ENCODE measurements at regions not wholly inside any gene's neighbourhood (a gene's known extent, or its start where the extent isn't known, plus 50 kb on each side); places are given as distances from the start of the nearest gene placed in this dataset.

DNA sequence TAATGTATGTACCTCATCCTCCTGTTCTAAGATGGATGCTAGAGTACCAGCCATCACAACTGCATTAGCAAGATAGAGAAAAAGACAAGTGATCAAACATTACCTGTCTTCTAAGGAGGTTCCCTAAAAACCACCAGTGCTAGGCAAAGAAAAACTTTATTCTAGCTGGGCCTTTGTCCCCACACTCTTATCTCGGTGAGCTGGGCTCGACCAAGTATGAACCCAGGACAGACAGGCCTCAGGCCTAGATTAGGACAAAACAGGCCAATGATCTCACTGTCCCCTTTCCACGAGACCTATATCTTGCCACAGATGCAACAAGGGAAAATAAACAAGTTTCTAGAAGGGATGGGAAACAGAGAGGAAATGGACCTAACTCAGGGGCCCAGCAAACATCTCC is 127.6 kb upstream of the PKDCC start:
- Histone ChIP-seq H3K4me1 (ENCODE audit: insufficient read depth, low read length) (no peaks in the 10 kb centered on the region), H3K9me3 (ENCODE audit: control insufficient read depth in 1 of 2, low read length in 2 of 2) (no peaks in the 10 kb centered on the region), H3K4me3 (ENCODE audit: low read length in 2 of 2) (no peak overlapping the region), H3K27me3 (ENCODE audit: insufficient read depth, low read length) (no peaks in the 10 kb centered on the region), H3K36me3 (ENCODE audit: insufficient read depth, low read length) (no peaks in the 10 kb centered on the region), H3K27ac (ENCODE audit: low read depth, low read length) (no peak overlapping the region)
- Mint-ChIP-seq H3K4me1 (no peaks in the 10 kb centered on the region), H3K4me3 (no peak overlapping the region), H3K9me3 (peaks cover 0 to 2% (median 0%) of the 10 kb centered on the region in 8 donors), H3K36me3 (no peaks in the 10 kb centered on the region), H3K27me3 (peaks cover 0 to 4% of the 10 kb centered on the region in 2 donors), H3K27ac (no peak overlapping the region)
- DNase-seq, result no peak
- ChIA-PET POLR2A (ENCODE audit: partially characterized antibody) (no interaction called here), CTCF (ENCODE audit: partially characterized antibody) (interaction anchor here (0.8 kb wide), 1 partner anchor 65 kb away, joined by 4 read pairs; no protein-coding TSS in a partner anchor)
- intact Hi-C loops (cut with micrococcal nuclease), result no loop called here

DNA sequence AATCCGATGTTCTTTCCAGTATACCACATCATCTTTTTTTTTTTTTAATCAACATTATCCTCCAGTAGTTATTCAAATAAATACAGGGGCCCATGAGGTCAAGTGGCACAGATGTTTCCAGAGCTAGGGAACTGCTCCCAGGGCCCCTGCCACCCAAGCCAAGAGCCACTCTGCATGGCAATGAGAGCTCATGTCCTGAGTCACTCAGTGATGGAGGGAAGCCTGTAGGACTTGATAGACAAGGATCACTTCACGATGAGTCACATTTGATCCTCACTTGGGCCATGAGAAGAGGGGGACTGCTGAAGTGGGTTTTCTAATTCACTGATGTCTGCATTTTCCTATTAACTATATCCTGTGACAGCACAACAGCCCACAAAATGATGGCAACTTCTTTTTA is 127.0 kb upstream of the PKDCC start:
- no peaks in the 10 kb centered on the region for H3K4me1 Mint-ChIP-seq

GRCh38 chr2:41922177-41922576 is 125.6 kb upstream of the PKDCC start:
- no peak for DNase-seq

More for the DNA sequence above, 127.0 kb upstream of the PKDCC start:
- Histone ChIP-seq H3K36me3 (ENCODE audit: insufficient read depth, low read length) (no peaks in the 10 kb centered on the region), H3K4me3 (ENCODE audit: low read length in 2 of 2) (no peak overlapping the region), H3K4me1 (ENCODE audit: insufficient read depth, low read length) (no peaks in the 10 kb centered on the region), H3K27ac (ENCODE audit: low read depth, low read length) (no peak overlapping the region), H3K9me3 (ENCODE audit: control insufficient read depth in 1 of 2, low read length in 2 of 2) (no peaks in the 10 kb centered on the region), H3K27me3 (ENCODE audit: insufficient read depth, low read length) (no peaks in the 10 kb centered on the region)
- Mint-ChIP-seq H3K27me3 (peaks cover 0 to 4% of the 10 kb centered on the region in 2 donors), H3K4me3 (no peak overlapping the region), H3K27ac (no peak overlapping the region), H3K36me3 (no peaks in the 10 kb centered on the region), H3K9me3 (peaks cover 0 to 5% (median 0%) of the 10 kb centered on the region in 8 donors)
- no peak for DNase-seq
- ChIA-PET POLR2A (ENCODE audit: partially characterized antibody) (no interaction called here), CTCF (ENCODE audit: partially characterized antibody) (no interaction called here)
- intact Hi-C loops (cut with micrococcal nuclease), result no loop called here

DNA sequence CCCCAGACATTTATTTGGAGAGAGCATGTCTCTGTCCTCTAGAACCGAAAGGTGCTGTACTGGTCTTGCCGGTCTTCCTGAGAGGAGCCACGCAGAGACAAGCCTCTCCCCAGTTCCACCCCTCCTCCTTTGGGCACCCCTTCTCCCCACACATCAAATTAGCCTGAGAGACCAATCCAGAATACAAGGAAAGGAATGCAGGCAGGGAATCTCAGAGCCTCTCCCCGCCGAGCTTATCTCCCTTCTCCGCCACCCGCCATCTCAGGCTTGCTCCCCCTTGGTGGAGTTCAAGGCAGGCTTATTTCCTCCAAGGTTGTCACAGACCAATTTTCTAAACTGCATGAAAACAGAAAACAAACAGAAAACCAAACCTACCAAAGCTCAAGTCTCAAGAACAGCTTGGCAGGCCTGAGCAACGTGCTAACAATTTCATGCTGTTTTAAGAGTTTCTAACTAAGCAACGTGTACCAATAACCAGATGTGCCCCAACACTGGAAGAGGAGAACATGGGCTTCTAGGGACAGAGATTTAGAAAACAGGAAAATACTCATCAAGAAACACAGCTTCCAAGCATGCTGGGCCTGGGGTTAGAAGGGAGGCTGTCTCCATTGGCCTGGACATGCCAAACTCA is 124.5 kb upstream of the PKDCC start:
- H3K4me1 Mint-ChIP-seq, result no peaks in the 10 kb centered on the region
- H3K4me3 Mint-ChIP-seq, result no peak overlapping the region
- H3K9me3 ChIP-seq (ENCODE audit: control insufficient read depth in 1 of 2, low read length in 2 of 2), result no peaks in the 10 kb centered on the region
- ChIA-PET CTCF (ENCODE audit: partially characterized antibody) (no interaction called here), POLR2A (ENCODE audit: partially characterized antibody) (interaction anchor here (0.6 kb wide), 1 partner anchor 297 kb away, joined by 3 read pairs; no protein-coding TSS in a partner anchor)
- peaks cover 0 to 4% of the 10 kb centered on the region in 2 donors for H3K36me3 Mint-ChIP-seq
- H3K27me3 Mint-ChIP-seq, result peaks cover 0 to 1% of the 10 kb centered on the region in 2 donors
- no peaks in the 10 kb centered on the region for H3K36me3 ChIP-seq (ENCODE audit: insufficient read depth, low read length)
- peaks cover 0 to 5% (median 0%) of the 10 kb centered on the region in 8 donors for H3K9me3 Mint-ChIP-seq
- no peak overlapping the region for H3K27ac Mint-ChIP-seq
- no peaks in the 10 kb centered on the region for H3K27me3 ChIP-seq (ENCODE audit: insufficient read depth, low read length)
- H3K4me3 ChIP-seq (ENCODE audit: low read length in 2 of 2), result no peak overlapping the region
- no peak for DNase-seq
- no peaks in the 10 kb centered on the region for H3K4me1 ChIP-seq (ENCODE audit: insufficient read depth, low read length)
- no peak overlapping the region for H3K27ac ChIP-seq (ENCODE audit: low read depth, low read length)
- intact Hi-C loops (cut with micrococcal nuclease), result no loop called here

More at GRCh38 chr2:41922177-41922576, 125.6 kb upstream of the PKDCC start:
- peaks cover 0 to 1% of the 10 kb centered on the region in 2 donors for H3K27me3 Mint-ChIP-seq
- no peaks in the 10 kb centered on the region for H3K4me1 ChIP-seq (ENCODE audit: insufficient read depth, low read length)
- no peaks in the 10 kb centered on the region for H3K36me3 ChIP-seq (ENCODE audit: insufficient read depth, low read length)
- H3K27me3 ChIP-seq (ENCODE audit: insufficient read depth, low read length), result no peaks in the 10 kb centered on the region
- no peaks in the 10 kb centered on the region for H3K9me3 ChIP-seq (ENCODE audit: control insufficient read depth in 1 of 2, low read length in 2 of 2)
- no peak overlapping the region for H3K27ac ChIP-seq (ENCODE audit: low read depth, low read length)
- no peak overlapping the region for H3K4me3 ChIP-seq (ENCODE audit: low read length in 2 of 2)
- CTCF ChIA-PET (ENCODE audit: partially characterized antibody), result no interaction called here
- no peaks in the 10 kb centered on the region for H3K4me1 Mint-ChIP-seq
- POLR2A ChIA-PET (ENCODE audit: partially characterized antibody), result no interaction called here
- H3K36me3 Mint-ChIP-seq, result peaks cover 0 to 4% of the 10 kb centered on the region in 2 donors
- peaks cover 0 to 5% (median 0%) of the 10 kb centered on the region in 8 donors for H3K9me3 Mint-ChIP-seq
- no peak overlapping the region for H3K4me3 Mint-ChIP-seq
- intact Hi-C loops (cut with micrococcal nuclease), result no loop called here
- no peak overlapping the region for H3K27ac Mint-ChIP-seq

- H3K36me3 Mint-ChIP-seq, result peaks cover 0 to 4% of the 10 kb centered on the region in 2 donors
- ChIA-PET CTCF (ENCODE audit: partially characterized antibody) (no interaction called here), POLR2A (ENCODE audit: partially characterized antibody) (interaction anchor here (0.6 kb wide), 1 partner anchor 296 kb away, joined by 3 read pairs; no protein-coding TSS in a partner anchor)
- peaks cover 0 to 5% (median 0%) of the 10 kb centered on the region in 8 donors for H3K9me3 Mint-ChIP-seq
- no peak overlapping the region for H3K27ac Mint-ChIP-seq
- Histone ChIP-seq H3K9me3 (ENCODE audit: control insufficient read depth in 1 of 2, low read length in 2 of 2) (no peaks in the 10 kb centered on the region), H3K27ac (ENCODE audit: low read depth, low read length) (no peak overlapping the region), H3K4me3 (ENCODE audit: low read length in 2 of 2) (no peak overlapping the region), H3K36me3 (ENCODE audit: insufficient read depth, low read length) (no peaks in the 10 kb centered on the region), H3K4me1 (ENCODE audit: insufficient read depth, low read length) (no peaks in the 10 kb centered on the region), H3K27me3 (ENCODE audit: insufficient read depth, low read length) (no peaks in the 10 kb centered on the region)
- no peaks in the 10 kb centered on the region for H3K4me1 Mint-ChIP-seq
- no peak for DNase-seq
- H3K4me3 Mint-ChIP-seq, result no peak overlapping the region
- peaks cover 0 to 1% of the 10 kb centered on the region in 2 donors for H3K27me3 Mint-ChIP-seq
- intact Hi-C loops (cut with micrococcal nuclease), result no loop called here
These were observed 123.8 kb upstream of the PKDCC start for GRCh38 chr2:41924024-41924423.

DNA sequence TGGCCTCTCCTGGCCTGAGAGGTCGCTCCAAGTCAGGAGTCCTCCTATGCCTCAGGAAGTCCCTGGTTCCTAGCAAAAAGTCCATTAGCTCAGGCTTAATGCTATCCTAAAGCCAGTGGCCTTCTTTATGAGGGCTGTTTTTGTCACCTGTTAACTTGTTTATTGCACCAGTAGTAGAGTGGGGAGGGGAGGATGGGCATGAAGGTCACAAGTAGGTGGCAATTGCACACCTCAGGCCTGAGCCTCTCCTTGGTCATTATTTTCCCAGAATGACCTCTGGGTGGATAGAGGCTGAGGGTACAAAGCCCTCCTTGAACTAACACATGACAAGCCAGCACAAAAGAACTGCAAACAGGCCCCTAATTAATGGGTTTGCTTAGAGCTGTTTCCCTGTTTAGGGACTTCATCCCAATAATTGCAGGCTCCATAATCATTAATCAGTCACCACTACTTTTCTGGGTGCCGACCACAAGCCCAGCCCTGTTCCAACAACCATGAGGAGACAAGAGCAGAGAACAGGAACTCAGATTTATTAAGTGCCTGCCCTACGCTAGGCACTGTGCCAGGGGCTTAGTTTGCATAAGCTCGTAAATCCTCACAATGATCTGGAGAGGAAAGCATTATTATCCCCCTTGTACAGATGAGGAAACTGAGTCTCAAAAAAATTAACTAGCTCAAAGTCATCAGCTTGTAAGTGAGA is 123.0 kb upstream of the PKDCC start:
- Mint-ChIP-seq H3K9me3 (peaks cover 0 to 5% (median 0%) of the 10 kb centered on the region in 8 donors), H3K4me1 (no peaks in the 10 kb centered on the region), H3K36me3 (peaks cover 0 to 4% of the 10 kb centered on the region in 2 donors), H3K27me3 (no peaks in the 10 kb centered on the region), H3K27ac (no peak overlapping the region), H3K4me3 (no peak overlapping the region)
- H3K9me3 ChIP-seq (ENCODE audit: control insufficient read depth in 1 of 2, low read length in 2 of 2), result no peaks in the 10 kb centered on the region
- DNase-seq, result no peak
- no peaks in the 10 kb centered on the region for H3K27me3 ChIP-seq (ENCODE audit: insufficient read depth, low read length)
- H3K4me3 ChIP-seq (ENCODE audit: low read length in 2 of 2), result no peak overlapping the region
- H3K27ac ChIP-seq (ENCODE audit: low read depth, low read length), result no peak overlapping the region
- ChIA-PET CTCF (ENCODE audit: partially characterized antibody) (no interaction called here), POLR2A (ENCODE audit: partially characterized antibody) (no interaction called here)
- intact Hi-C loops (cut with micrococcal nuclease), result no loop called here
- no peaks in the 10 kb centered on the region for H3K36me3 ChIP-seq (ENCODE audit: insufficient read depth, low read length)
- no peaks in the 10 kb centered on the region for H3K4me1 ChIP-seq (ENCODE audit: insufficient read depth, low read length)

DNA sequence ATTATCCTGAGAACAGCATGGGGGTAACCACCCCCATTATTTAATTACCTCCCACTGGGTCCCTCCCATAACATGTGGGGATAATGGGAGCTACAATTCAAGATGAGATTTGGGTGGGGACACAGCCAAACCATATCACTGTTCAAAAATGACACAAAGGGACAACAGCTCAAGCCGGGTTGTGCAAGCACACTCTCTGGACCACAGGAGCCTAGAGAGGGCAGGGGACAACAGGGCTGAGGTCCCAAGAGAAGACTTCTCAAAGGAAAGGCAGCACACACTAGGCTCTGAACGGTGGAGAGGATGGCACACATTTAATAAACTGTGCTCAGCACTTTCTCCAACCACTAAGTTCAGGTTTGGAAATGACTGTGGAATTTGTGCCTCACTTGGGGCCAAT is 122.1 kb upstream of the PKDCC start:
- ChIA-PET CTCF (ENCODE audit: partially characterized antibody) (no interaction called here), POLR2A (ENCODE audit: partially characterized antibody) (no interaction called here)
- Mint-ChIP-seq H3K9me3 (peaks cover 0 to 5% (median 0%) of the 10 kb centered on the region in 8 donors), H3K27me3 (no peaks in the 10 kb centered on the region), H3K27ac (peak overlapping the region in 1 of 7 donors; percentile 0), H3K36me3 (peaks cover 0 to 4% of the 10 kb centered on the region in 2 donors), H3K4me3 (no peak overlapping the region), H3K4me1 (no peaks in the 10 kb centered on the region)
- Histone ChIP-seq H3K4me1 (ENCODE audit: insufficient read depth, low read length) (no peaks in the 10 kb centered on the region), H3K9me3 (ENCODE audit: control insufficient read depth in 1 of 2, low read length in 2 of 2) (no peaks in the 10 kb centered on the region), H3K27ac (ENCODE audit: low read depth, low read length) (no peak overlapping the region), H3K27me3 (ENCODE audit: insufficient read depth, low read length) (no peaks in the 10 kb centered on the region), H3K4me3 (ENCODE audit: low read length in 2 of 2) (no peak overlapping the region), H3K36me3 (ENCODE audit: insufficient read depth, low read length) (no peaks in the 10 kb centered on the region)
- intact Hi-C loops (cut with micrococcal nuclease), result no loop called here
- no peak for DNase-seq

All from CD4-positive, alpha-beta memory T cell (primary cell).